ENCODE measurements at regions not wholly inside any gene's neighbourhood (a gene's known extent, or its start where the extent isn't known, plus 50 kb on each side); places are given as distances from the start of the nearest gene placed in this dataset.

GRCh38 chr4:79585330-79585729 lies 177.3 kb upstream of the GK2 start:
- no peaks in the 10 kb centered on the region for H3K36me3 ChIP-seq (ENCODE audit: low read depth)
- no peak for TF ChIP-seq CTCF (IDR thresholded peaks at IDR 0.05; ENCODE audit: poor library complexity, severe bottlenecking)
- no peaks in the 10 kb centered on the region for H3K4me1 ChIP-seq (ENCODE audit: insufficient read depth, poor library complexity, severe bottlenecking)
- H3K4me3 ChIP-seq (ENCODE audit: severe bottlenecking), result no peak overlapping the region
- ATAC-seq (ENCODE audit: low read depth), result no peak
- DNase-seq (ENCODE audit: low spot score), result no peak
- no peaks in the 10 kb centered on the region for H3K9me3 ChIP-seq (ENCODE audit: severe bottlenecking)
- no peak overlapping the region for H3K27ac ChIP-seq (ENCODE audit: poor library complexity, severe bottlenecking)
- no peaks in the 10 kb centered on the region for H3K27me3 ChIP-seq (ENCODE audit: insufficient read depth, poor library complexity, severe bottlenecking)

GRCh38 chr4:79584902-79585301 lies 176.9 kb upstream of the GK2 start:
- no peak for TF ChIP-seq CTCF (IDR thresholded peaks at IDR 0.05; ENCODE audit: poor library complexity, severe bottlenecking)
- no peaks in the 10 kb centered on the region for H3K4me1 ChIP-seq (ENCODE audit: insufficient read depth, poor library complexity, severe bottlenecking)
- ATAC-seq (ENCODE audit: low read depth) (no peak), DNase-seq (ENCODE audit: low spot score) (no peak)
- H3K27me3 ChIP-seq (ENCODE audit: insufficient read depth, poor library complexity, severe bottlenecking), result no peaks in the 10 kb centered on the region
- H3K36me3 ChIP-seq (ENCODE audit: low read depth), result no peaks in the 10 kb centered on the region
- no peak overlapping the region for H3K4me3 ChIP-seq (ENCODE audit: severe bottlenecking)
- H3K9me3 ChIP-seq (ENCODE audit: severe bottlenecking), result no peaks in the 10 kb centered on the region
- no peak overlapping the region for H3K27ac ChIP-seq (ENCODE audit: poor library complexity, severe bottlenecking)

- Histone ChIP-seq H3K4me1 (ENCODE audit: insufficient read depth, poor library complexity, severe bottlenecking) (no peaks in the 10 kb centered on the region), H3K9me3 (ENCODE audit: severe bottlenecking) (no peaks in the 10 kb centered on the region), H3K27ac (ENCODE audit: poor library complexity, severe bottlenecking) (no peak overlapping the region), H3K36me3 (ENCODE audit: low read depth) (no peaks in the 10 kb centered on the region), H3K27me3 (ENCODE audit: insufficient read depth, poor library complexity, severe bottlenecking) (no peaks in the 10 kb centered on the region), H3K4me3 (ENCODE audit: severe bottlenecking) (no peak overlapping the region)
- DNase-seq (ENCODE audit: low spot score), result no peak
- TF ChIP-seq CTCF (IDR thresholded peaks at IDR 0.05; ENCODE audit: poor library complexity, severe bottlenecking), result no peak
- ATAC-seq (ENCODE audit: low read depth), result no peak
These were observed 176.3 kb upstream of the GK2 start for GRCh38 chr4:79584352-79584751.

- Histone ChIP-seq H3K27ac (ENCODE audit: poor library complexity, severe bottlenecking) (no peak overlapping the region), H3K4me3 (ENCODE audit: severe bottlenecking) (no peak overlapping the region), H3K27me3 (ENCODE audit: insufficient read depth, poor library complexity, severe bottlenecking) (no peaks in the 10 kb centered on the region), H3K36me3 (ENCODE audit: low read depth) (no peaks in the 10 kb centered on the region), H3K9me3 (ENCODE audit: severe bottlenecking) (no peaks in the 10 kb centered on the region), H3K4me1 (ENCODE audit: insufficient read depth, poor library complexity, severe bottlenecking) (no peaks in the 10 kb centered on the region)
- TF ChIP-seq CTCF (IDR thresholded peaks at IDR 0.05; ENCODE audit: poor library complexity, severe bottlenecking), result no peak
- ATAC-seq (ENCODE audit: low read depth) (no peak), DNase-seq (ENCODE audit: low spot score) (no peak)
These were observed 170.6 kb upstream of the GK2 start for GRCh38 chr4:79578606-79579005.

GRCh38 chr4:79576429-79576753 lies 168.4 kb upstream of the GK2 start:
- TF ChIP-seq CTCF (IDR thresholded peaks at IDR 0.05; ENCODE audit: poor library complexity, severe bottlenecking), result peak; percentile 58
- Histone ChIP-seq H3K4me3 (ENCODE audit: severe bottlenecking) (no peak overlapping the region), H3K27me3 (ENCODE audit: insufficient read depth, poor library complexity, severe bottlenecking) (no peaks in the 10 kb centered on the region), H3K4me1 (ENCODE audit: insufficient read depth, poor library complexity, severe bottlenecking) (no peaks in the 10 kb centered on the region), H3K9me3 (ENCODE audit: severe bottlenecking) (no peaks in the 10 kb centered on the region), H3K36me3 (ENCODE audit: low read depth) (no peaks in the 10 kb centered on the region), H3K27ac (ENCODE audit: poor library complexity, severe bottlenecking) (no peak overlapping the region)
- DNase-seq (ENCODE audit: low spot score), result no peak
- ATAC-seq (ENCODE audit: low read depth), result peak; percentile 87

Data from RWPE2 (cell line).